Epithelial cell of prostate (primary cell): ENCODE measurements at regions not wholly inside any gene's neighbourhood (a gene's known extent, or its start where the extent isn't known, plus 50 kb on each side); places are given as distances from the start of the nearest gene placed in this dataset.
"Not testable (repeated sequence)": the region's sequence is repeated elsewhere in the genome, so short reads cannot be mapped to it uniquely, and the experiment has no call there.

Experiments
- DNase-seq: peaks from one replicate; pipeline ENCODE4 v3.0.0-alpha.2; 2011; ENCODE audit warnings: low read depth, low spot score
- H3K27ac ChIP-seq: fragments of 450-650 bp; 2 replicates; pipeline ENCODE4 v1.5.1; 2017; ENCODE audit warnings: mild to moderate bottlenecking

- no peak overlapping the region for H3K27ac ChIP-seq
- DNase-seq, result no peak
Measured at GRCh38 chr6:5898563-5898962, 108.2 kb downstream of the NRN1 start.

- no peak overlapping the region for H3K27ac ChIP-seq
- no peak for DNase-seq
Measured at GRCh38 chr6:5898102-5898501, 108.6 kb downstream of the NRN1 start.

- no peak for DNase-seq
- H3K27ac ChIP-seq, result no peak overlapping the region
Measured at GRCh38 chr6:5896476-5897200, 110.1 kb downstream of the NRN1 start.

GRCh38 chr6:5894357-5894756, 112.4 kb downstream of the NRN1 start:
- no peak overlapping the region for H3K27ac ChIP-seq
- DNase-seq, result no peak

- no peak for DNase-seq
Measured at GRCh38 chr6:5893295-5893694, 113.4 kb downstream of the NRN1 start.

GRCh38 chr6:5892669-5893068, 114.1 kb downstream of the NRN1 start:
- H3K27ac ChIP-seq, result peak overlapping the region; percentile 63
- no peak for DNase-seq

More at GRCh38 chr6:5893295-5893694, 113.4 kb downstream of the NRN1 start:
- no peak overlapping the region for H3K27ac ChIP-seq

GRCh38 chr6:5878792-5879191, 127.9 kb downstream of the NRN1 start:
- no peak overlapping the region for H3K27ac ChIP-seq
- DNase-seq, result no peak

GRCh38 chr6:5876076-5876475, 130.6 kb downstream of the NRN1 start:
- H3K27ac ChIP-seq, result no peak overlapping the region
- DNase-seq, result no peak

- not testable (repeated sequence) for H3K27ac ChIP-seq
Measured at GRCh38 chr6:5873976-5874375, 132.7 kb downstream of the NRN1 start.

GRCh38 chr6:5871296-5871695, 135.4 kb downstream of the NRN1 start:
- no peak for DNase-seq
- H3K27ac ChIP-seq, result no peak overlapping the region

More at GRCh38 chr6:5873976-5874375, 132.7 kb downstream of the NRN1 start:
- DNase-seq, result not testable (repeated sequence)

GRCh38 chr6:5869676-5870075, 137.0 kb downstream of the NRN1 start:
- H3K27ac ChIP-seq, result no peak overlapping the region
- DNase-seq, result no peak

- DNase-seq, result no peak
- no peak overlapping the region for H3K27ac ChIP-seq
Measured at GRCh38 chr6:5869261-5869660, 137.5 kb downstream of the NRN1 start.

- no peak overlapping the region for H3K27ac ChIP-seq
- peak; percentile 80 for DNase-seq
Measured at GRCh38 chr6:5866547-5867051, 140.1 kb downstream of the NRN1 start.

GRCh38 chr6:5865506-5866031, 141.2 kb downstream of the NRN1 start:
- H3K27ac ChIP-seq, result no peak overlapping the region
- DNase-seq, result no peak

GRCh38 chr6:5860849-5861248, 145.9 kb downstream of the NRN1 start:
- H3K27ac ChIP-seq, result no peak overlapping the region
- DNase-seq, result no peak

- DNase-seq, result no peak
Measured at GRCh38 chr6:5855787-5856470, 150.8 kb downstream of the NRN1 start.

GRCh38 chr6:5854899-5855298, 151.8 kb downstream of the NRN1 start:
- no peak for DNase-seq
- no peak overlapping the region for H3K27ac ChIP-seq

More at GRCh38 chr6:5855787-5856470, 150.8 kb downstream of the NRN1 start:
- no peak overlapping the region for H3K27ac ChIP-seq

- DNase-seq, result no peak
- H3K27ac ChIP-seq, result no peak overlapping the region
Measured at GRCh38 chr6:5851261-5851757, 155.4 kb downstream of the NRN1 start.

- H3K27ac ChIP-seq, result no peak overlapping the region
- no peak for DNase-seq
Measured at GRCh38 chr6:5850848-5851255, 155.9 kb downstream of the NRN1 start.

GRCh38 chr6:5846889-5847288, 159.8 kb downstream of the NRN1 start:
- H3K27ac ChIP-seq, result no peak overlapping the region
- DNase-seq, result no peak

- H3K27ac ChIP-seq, result no peak overlapping the region
Measured at GRCh38 chr6:5846335-5846734, 160.4 kb downstream of the NRN1 start.

More at GRCh38 chr6:5846335-5846734, 160.4 kb downstream of the NRN1 start:
- no peak for DNase-seq
